ENCODE measurements at regions not wholly inside any gene's neighbourhood (a gene's known extent, or its start where the extent isn't known, plus 50 kb on each side); places are given as distances from the start of the nearest gene placed in this dataset.

DNA sequence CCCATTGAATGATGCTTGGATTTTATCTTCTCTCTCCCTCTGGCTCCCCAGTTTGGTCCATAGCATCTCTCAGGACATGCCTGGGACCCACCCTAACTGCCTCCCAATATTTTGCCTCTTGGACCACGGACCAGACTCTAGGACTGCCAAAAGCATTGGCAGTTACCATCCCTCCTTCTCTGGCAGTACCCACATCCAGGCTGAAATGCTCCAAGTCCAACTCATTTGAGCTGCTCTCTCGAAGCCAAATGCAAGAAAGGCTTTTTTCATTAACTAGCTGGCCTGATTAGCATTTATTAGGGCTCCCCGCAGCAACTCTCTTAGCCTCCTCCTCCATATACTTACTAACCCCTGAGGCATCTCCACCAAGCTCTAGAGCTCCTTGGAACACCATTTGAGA is 140.0 kb upstream of the GRIK3 start:
- TF ChIP-seq, protein P1, sequence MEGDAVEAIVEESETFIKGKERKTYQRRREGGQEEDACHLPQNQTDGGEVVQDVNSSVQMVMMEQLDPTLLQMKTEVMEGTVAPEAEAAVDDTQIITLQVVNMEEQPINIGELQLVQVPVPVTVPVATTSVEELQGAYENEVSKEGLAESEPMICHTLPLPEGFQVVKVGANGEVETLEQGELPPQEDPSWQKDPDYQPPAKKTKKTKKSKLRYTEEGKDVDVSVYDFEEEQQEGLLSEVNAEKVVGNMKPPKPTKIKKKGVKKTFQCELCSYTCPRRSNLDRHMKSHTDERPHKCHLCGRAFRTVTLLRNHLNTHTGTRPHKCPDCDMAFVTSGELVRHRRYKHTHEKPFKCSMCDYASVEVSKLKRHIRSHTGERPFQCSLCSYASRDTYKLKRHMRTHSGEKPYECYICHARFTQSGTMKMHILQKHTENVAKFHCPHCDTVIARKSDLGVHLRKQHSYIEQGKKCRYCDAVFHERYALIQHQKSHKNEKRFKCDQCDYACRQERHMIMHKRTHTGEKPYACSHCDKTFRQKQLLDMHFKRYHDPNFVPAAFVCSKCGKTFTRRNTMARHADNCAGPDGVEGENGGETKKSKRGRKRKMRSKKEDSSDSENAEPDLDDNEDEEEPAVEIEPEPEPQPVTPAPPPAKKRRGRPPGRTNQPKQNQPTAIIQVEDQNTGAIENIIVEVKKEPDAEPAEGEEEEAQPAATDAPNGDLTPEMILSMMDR (tag by site-specific recombination; IDR thresholded peaks at IDR 0.05) = no peak
- TF ChIP-seq, protein P2, sequence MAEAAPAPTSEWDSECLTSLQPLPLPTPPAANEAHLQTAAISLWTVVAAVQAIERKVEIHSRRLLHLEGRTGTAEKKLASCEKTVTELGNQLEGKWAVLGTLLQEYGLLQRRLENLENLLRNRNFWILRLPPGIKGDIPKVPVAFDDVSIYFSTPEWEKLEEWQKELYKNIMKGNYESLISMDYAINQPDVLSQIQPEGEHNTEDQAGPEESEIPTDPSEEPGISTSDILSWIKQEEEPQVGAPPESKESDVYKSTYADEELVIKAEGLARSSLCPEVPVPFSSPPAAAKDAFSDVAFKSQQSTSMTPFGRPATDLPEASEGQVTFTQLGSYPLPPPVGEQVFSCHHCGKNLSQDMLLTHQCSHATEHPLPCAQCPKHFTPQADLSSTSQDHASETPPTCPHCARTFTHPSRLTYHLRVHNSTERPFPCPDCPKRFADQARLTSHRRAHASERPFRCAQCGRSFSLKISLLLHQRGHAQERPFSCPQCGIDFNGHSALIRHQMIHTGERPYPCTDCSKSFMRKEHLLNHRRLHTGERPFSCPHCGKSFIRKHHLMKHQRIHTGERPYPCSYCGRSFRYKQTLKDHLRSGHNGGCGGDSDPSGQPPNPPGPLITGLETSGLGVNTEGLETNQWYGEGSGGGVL (tag by site-specific recombination; IDR thresholded peaks at IDR 0.05) = no peak
- TF ChIP-seq ZNF133 (tag by site-specific recombination; IDR thresholded peaks at IDR 0.05) (no peak), SP2 (tag by site-specific recombination; IDR thresholded peaks at IDR 0.05) (no peak), ZNF621 (tag by site-specific recombination; IDR thresholded peaks at IDR 0.05) (no peak), YY1 (tag by site-specific recombination; IDR thresholded peaks at IDR 0.05) (no peak), ZBTB21 (tag by site-specific recombination; IDR thresholded peaks at IDR 0.05) (no peak), ZBTB7A (tag by site-specific recombination; IDR thresholded peaks at IDR 0.05; ENCODE audit: low read depth) (no peak), ZXDB (tag by site-specific recombination; IDR thresholded peaks at IDR 0.05) (no peak), ZNF114 (tag by site-specific recombination; IDR thresholded peaks at IDR 0.05) (no peak)
- TF ChIP-seq, protein P3, sequence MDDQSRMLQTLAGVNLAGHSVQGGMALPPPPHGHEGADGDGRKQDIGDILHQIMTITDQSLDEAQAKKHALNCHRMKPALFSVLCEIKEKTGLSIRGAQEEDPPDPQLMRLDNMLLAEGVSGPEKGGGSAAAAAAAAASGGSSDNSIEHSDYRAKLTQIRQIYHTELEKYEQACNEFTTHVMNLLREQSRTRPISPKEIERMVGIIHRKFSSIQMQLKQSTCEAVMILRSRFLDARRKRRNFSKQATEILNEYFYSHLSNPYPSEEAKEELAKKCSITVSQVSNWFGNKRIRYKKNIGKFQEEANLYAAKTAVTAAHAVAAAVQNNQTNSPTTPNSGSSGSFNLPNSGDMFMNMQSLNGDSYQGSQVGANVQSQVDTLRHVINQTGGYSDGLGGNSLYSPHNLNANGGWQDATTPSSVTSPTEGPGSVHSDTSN (CRISPR knock-in tag; IDR thresholded peaks at IDR 0.05) = no peak

Measured in HEK293 (cell line).